ENCODE measurements at regions not wholly inside any gene's neighbourhood (a gene's known extent, or its start where the extent isn't known, plus 50 kb on each side); places are given as distances from the start of the nearest gene placed in this dataset.

GRCh38 chr4:151988591-151988990 lies 227.8 kb upstream of the GATB start:
- TF ChIP-seq CTCF (IDR thresholded peaks at IDR 0.05) = no peak
- no peak for TF ChIP-seq POLR2A (IDR thresholded peaks at IDR 0.05)
- TF ChIP-seq POLR2AphosphoS5 (IDR thresholded peaks at IDR 0.05; ENCODE audit: insufficient read depth in 1 of 2, low read depth in 1 of 2) = no peak

All from vagina (tissue), 2 donors.